Spleen (tissue), 11 donors: ENCODE measurements at regions not wholly inside any gene's neighbourhood (a gene's known extent, or its start where the extent isn't known, plus 50 kb on each side); places are given as distances from the start of the nearest gene placed in this dataset.

ENCODE experiments used
- DNase-seq: peaks from one replicate; pipeline ENCODE4 v3.0.0-alpha.2; 2020
- H3K27ac ChIP-seq, 8 donors: fragments of 200-600 bp; sonication (generic) in 7 of 8; 1 replicate in 4 of 8; 2 replicates in 4 of 8; pipeline versions ENCODE4 v1.5.0 to v1.8.0; 2016 to 2021; ENCODE audit warnings: inconsistent platforms in 4 of 8, mild to moderate bottlenecking in 4 of 8, moderate library complexity in 1 of 8
- H3K27me3 ChIP-seq, 7 donors: fragments of 200-600 bp; sonication (generic) in 6 of 7; replicated peaks in 1 of 7; 1 replicate in 4 of 7; 2 replicates in 3 of 7; pipeline versions ENCODE4 v1.5.0 to v1.8.0; 2016 to 2021; ENCODE audit warnings: inconsistent platforms in 3 of 7, mild to moderate bottlenecking in 1 of 7
- H3K36me3 ChIP-seq, 6 donors: fragments of 200-600 bp; sonication (generic) in 5 of 6; 1 replicate in 4 of 6; 2 replicates in 2 of 6; pipeline versions ENCODE4 v1.5.0 to v1.8.0; 2016 to 2021; ENCODE audit warnings: inconsistent platforms in 2 of 6
- H3K4me1 ChIP-seq, 6 donors: fragments of 200-600 bp; sonication (generic) in 5 of 6; 1 replicate in 3 of 6; 2 replicates in 3 of 6; pipeline versions ENCODE4 v1.5.0 to v1.8.0; 2016 to 2021; ENCODE audit warnings: inconsistent platforms in 3 of 6
- H3K4me3 ChIP-seq, 8 donors: fragments of 200-600 bp; sonication (generic) in 7 of 8; 1 replicate in 4 of 8; 2 replicates in 4 of 8; pipeline versions ENCODE4 v1.5.0 to v1.8.0; 2016 to 2021; ENCODE audit warnings: inconsistent platforms in 4 of 8, mild to moderate bottlenecking in 4 of 8, moderate library complexity in 2 of 8
- H3K9me3 ChIP-seq, 8 donors: fragments of 200-600 bp; sonication (generic) in 7 of 8; 1 replicate in 4 of 8; 2 replicates in 4 of 8; pipeline versions ENCODE4 v1.5.0 to v1.8.0; 2016 to 2021; ENCODE audit warnings: inconsistent platforms in 4 of 8
- POLR2A ChIP-seq, 3 donors: fragments of 450-650 bp; IDR thresholded peaks; one replicate each; pipeline ENCODE4 v1.5.1; 2017; ENCODE audit warnings: antibody characterized with exemption in 3 of 3, mild to moderate bottlenecking in 1 of 3
- POLR2AphosphoS5 ChIP-seq, 3 donors: sonication (generic); formaldehyde crosslinking; IDR thresholded peaks; one replicate each; pipeline ENCODE4 v1.5.1; 2017; ENCODE audit warnings: antibody characterized with exemption in 3 of 3
- WGBS, 5 donors: extraction: QIAGEN DNeasy Blood & Tissue Kit in 3 of 5; methylation state at CpG; one replicate each; pipeline versions ENCODE4 v1.1.5 to v1.1.7; 2013 to 2018; 5-methylcytosine and 5-hydroxymethylcytosine counted together
- intact Hi-C: fragments of 100-400 bp; cut with DNase I; formaldehyde crosslinking; loops from one replicate; pipeline ENCODE4 v1.15.0; 2023; ENCODE audit warnings: low total_unique reads
- TF ChIP-seq, protein P1 (sequence below), 11 experiments: fragments of 200-600 bp in 7 of 11; fragments of 450-650 bp in 4 of 11; sonication (generic) in 4 of 11; IDR thresholded peaks in 8 of 11; conservative IDR thresholded peaks in 3 of 11; 1 replicate in 7 of 11; 2 replicates in 4 of 11; pipeline versions ENCODE4 v1.4.0 to v1.8.0; 2016 to 2021; ENCODE audit warnings: antibody characterized with exemption in 11 of 11, inconsistent platforms in 4 of 11, mild to moderate bottlenecking in 1 of 11
- donor health status: healthy with polysubstance abuse.
- donor health status: DM: no; HTN: no; CAD: no; lungs with moderate emphysema.
- donor health status: DM: no; HTN: no; CAD: no.
- donor health status: Bipolar disorder and iron deficiency.
- donor health status: healthy.
- donor health status: DM: no; HTN: no; CAD: no.
- donor health status: DM: yes; HTN: yes; CAD: no.

DNA sequence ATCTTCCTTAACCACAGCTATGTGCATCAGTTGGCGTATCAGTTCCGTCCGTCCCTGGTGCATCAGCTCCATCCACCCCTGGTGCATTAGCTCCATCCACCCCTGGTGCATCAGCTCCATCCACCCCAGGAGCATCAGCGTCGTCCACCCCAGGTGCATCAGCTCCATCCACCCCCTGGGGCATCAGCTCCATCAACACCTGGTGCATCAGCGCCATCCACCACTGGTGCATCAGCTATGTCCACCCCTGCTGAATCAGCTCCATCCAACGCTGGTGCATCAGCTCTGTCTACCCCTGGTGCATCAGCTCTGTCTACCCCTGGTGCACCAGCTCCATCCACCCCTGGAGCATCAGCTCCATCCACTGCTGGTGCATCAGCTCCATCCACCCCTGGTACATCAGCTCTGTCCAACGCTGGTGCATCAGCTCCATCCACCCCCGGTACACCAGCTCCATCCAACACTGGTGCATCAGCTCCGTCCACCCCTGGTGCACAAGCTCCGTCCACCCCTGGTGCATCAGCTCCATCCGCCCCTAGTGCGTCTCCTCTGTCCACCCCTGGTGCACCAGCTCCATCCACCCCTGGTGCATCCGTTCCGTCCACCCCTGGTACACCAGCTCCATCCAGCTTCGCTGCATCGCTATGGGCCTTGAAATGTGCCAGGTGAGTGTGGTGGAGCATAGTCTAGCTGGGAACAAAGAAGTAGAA lies 106.6 kb upstream of the ZBTB40 start:
- H3K9me3 ChIP-seq, result no peaks in the 10 kb centered on the region
- H3K36me3 ChIP-seq, result no peaks in the 10 kb centered on the region
- 86 to 92% (median 90%) methylated on average over 17 of the region's 17 CpGs for WGBS, 5 donors
- peaks cover 0 to 95% (median 16%) of the 10 kb centered on the region in 7 donors for H3K27me3 ChIP-seq
- H3K27ac ChIP-seq, result no peak overlapping the region
- H3K4me3 ChIP-seq, result no peak overlapping the region
- no peak for DNase-seq
- intact Hi-C loops, result no loop called here
- peaks cover 0 to 14% (median 6%) of the 10 kb centered on the region in 6 donors for H3K4me1 ChIP-seq
- TF ChIP-seq, protein P1, sequence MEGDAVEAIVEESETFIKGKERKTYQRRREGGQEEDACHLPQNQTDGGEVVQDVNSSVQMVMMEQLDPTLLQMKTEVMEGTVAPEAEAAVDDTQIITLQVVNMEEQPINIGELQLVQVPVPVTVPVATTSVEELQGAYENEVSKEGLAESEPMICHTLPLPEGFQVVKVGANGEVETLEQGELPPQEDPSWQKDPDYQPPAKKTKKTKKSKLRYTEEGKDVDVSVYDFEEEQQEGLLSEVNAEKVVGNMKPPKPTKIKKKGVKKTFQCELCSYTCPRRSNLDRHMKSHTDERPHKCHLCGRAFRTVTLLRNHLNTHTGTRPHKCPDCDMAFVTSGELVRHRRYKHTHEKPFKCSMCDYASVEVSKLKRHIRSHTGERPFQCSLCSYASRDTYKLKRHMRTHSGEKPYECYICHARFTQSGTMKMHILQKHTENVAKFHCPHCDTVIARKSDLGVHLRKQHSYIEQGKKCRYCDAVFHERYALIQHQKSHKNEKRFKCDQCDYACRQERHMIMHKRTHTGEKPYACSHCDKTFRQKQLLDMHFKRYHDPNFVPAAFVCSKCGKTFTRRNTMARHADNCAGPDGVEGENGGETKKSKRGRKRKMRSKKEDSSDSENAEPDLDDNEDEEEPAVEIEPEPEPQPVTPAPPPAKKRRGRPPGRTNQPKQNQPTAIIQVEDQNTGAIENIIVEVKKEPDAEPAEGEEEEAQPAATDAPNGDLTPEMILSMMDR (IDR thresholded peaks at IDR 0.05 in 8 of 11, conservative IDR thresholded peaks at IDR 0.05 in 3 of 11), result no peak
- no peak for TF ChIP-seq POLR2AphosphoS5 (IDR thresholded peaks at IDR 0.05)
- TF ChIP-seq POLR2A (IDR thresholded peaks at IDR 0.05), result no peak

DNA sequence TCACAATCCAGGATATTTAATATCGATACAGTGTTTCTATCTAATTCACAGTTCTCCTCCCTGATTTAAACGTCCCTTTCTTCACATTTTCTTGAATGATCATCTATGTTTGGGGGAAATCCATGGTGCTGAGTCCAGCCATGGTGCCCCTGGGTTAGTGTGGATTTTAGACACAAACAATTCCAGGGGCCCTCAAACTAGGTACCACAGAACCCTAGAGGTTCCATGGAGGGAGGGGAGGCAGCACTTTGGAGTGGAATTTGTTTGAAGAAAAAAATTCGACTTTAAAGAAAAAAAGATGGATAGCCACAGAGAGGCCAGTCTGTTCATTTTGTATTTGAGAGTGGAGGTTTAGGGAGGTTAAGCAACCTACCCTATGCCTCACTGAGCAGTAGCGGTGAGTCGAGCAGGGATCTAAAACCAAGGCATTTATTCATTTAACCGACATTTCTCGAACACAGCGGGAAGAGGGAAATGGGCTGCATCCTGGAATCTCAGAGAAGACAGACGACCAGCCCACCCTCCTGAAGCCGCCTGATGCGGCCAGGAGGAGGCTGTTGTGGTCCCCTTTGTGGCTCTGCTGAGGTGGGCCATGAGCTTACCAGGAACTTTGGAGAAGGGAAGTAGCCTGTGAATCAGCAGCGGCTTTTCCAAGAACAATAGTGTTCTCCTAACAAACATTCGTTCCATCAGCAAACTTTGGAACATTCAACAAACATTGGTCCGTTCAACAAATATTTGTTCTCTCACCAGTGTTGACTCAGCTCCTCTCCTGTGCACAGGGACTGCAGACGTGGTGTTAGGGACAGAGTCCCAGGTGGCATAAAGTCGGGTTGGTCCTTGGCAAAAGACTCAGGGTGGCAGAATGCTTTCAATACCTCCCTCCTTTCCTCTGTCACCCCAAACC lies 103.5 kb upstream of the ZBTB40 start:
- Histone ChIP-seq H3K27me3 (peaks cover 0 to 95% (median 17%) of the 10 kb centered on the region in 7 donors), H3K9me3 (no peaks in the 10 kb centered on the region), H3K27ac (no peak overlapping the region), H3K4me1 (peaks cover 0 to 5% (median 0%) of the 10 kb centered on the region in 6 donors), H3K4me3 (no peak overlapping the region), H3K36me3 (no peaks in the 10 kb centered on the region)
- no peak for TF ChIP-seq POLR2A (IDR thresholded peaks at IDR 0.05)
- TF ChIP-seq, protein P1 (IDR thresholded peaks at IDR 0.05 in 8 of 11, conservative IDR thresholded peaks at IDR 0.05 in 3 of 11), result no peak
- no peak for TF ChIP-seq POLR2AphosphoS5 (IDR thresholded peaks at IDR 0.05)
- 46 to 62% (median 48%) methylated on average over 16 of the region's 16 CpGs for WGBS, 5 donors
- DNase-seq, result no peak
- intact Hi-C loops, result no loop called here

DNA sequence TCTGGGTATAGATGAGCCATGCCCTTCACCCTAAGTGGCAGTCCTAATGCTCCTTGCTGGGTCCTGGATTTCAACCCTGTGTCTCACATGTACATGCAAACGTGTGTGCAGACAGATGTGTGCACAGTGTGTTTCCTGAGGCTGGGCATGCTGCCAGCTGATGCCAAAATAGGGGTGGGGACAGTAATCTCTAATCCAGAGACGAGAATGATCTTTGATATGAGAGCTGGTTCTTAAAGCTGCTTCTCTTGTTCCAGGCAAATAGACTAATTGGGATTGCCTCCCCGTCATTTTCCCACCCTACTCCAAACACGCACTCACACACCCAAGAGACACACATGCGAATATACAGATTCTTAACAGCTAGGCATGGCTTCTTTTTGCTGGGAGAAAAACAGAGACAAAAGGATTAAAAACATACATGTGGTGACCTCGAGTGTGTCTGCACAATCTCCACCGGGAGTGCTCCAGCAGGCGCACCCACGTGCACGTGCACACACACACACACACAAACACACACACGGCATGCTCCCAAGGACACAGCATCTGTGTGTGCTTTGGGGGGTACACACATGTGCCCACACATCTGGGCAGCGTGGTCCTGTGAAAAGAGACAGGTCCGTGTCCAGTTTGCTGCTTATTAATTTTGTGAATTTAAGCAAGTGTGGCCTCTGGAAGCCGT lies 102.1 kb upstream of the ZBTB40 start:
- no peaks in the 10 kb centered on the region for H3K36me3 ChIP-seq
- no peak overlapping the region for H3K4me3 ChIP-seq
- TF ChIP-seq POLR2AphosphoS5 (IDR thresholded peaks at IDR 0.05) (no peak), POLR2A (IDR thresholded peaks at IDR 0.05) (no peak)
- TF ChIP-seq, protein P1 (IDR thresholded peaks at IDR 0.05 in 8 of 11, conservative IDR thresholded peaks at IDR 0.05 in 3 of 11), result no peak
- no peak overlapping the region for H3K27ac ChIP-seq
- 61 to 69% (median 63%) methylated on average over 14 of the region's 14 CpGs for WGBS, 5 donors
- H3K4me1 ChIP-seq, result peaks cover 0 to 5% (median 0%) of the 10 kb centered on the region in 6 donors
- intact Hi-C loops, result no loop called here
- DNase-seq, result no peak
- no peaks in the 10 kb centered on the region for H3K9me3 ChIP-seq
- peaks cover 0 to 92% (median 27%) of the 10 kb centered on the region in 7 donors for H3K27me3 ChIP-seq
